Glutamatergic neuron (in vitro differentiated cells): ENCODE measurements at regions not wholly inside any gene's neighbourhood (a gene's known extent, or its start where the extent isn't known, plus 50 kb on each side); places are given as distances from the start of the nearest gene placed in this dataset.

Source experiments
- DNase-seq: peaks from one replicate; pipeline ENCODE4 v3.0.0; 2022
- H3K27ac Mint-ChIP-seq: one replicate; pipeline ENCODE4 v1.8.0; 2020; ENCODE audit warnings: mild to moderate bottlenecking, mixed read lengths, inconsistent platforms; ENCODE audit not compliant: unreplicated experiment
- H3K27me3 Mint-ChIP-seq: one replicate; pipeline ENCODE4 v1.8.0; 2020; ENCODE audit warnings: mild to moderate bottlenecking, moderate library complexity, mixed read lengths, inconsistent platforms; ENCODE audit not compliant: unreplicated experiment
- H3K36me3 Mint-ChIP-seq: one replicate; pipeline ENCODE4 v1.8.0; 2020; ENCODE audit warnings: mild to moderate bottlenecking, mixed read lengths, inconsistent platforms; ENCODE audit not compliant: unreplicated experiment
- H3K4me1 Mint-ChIP-seq: one replicate; pipeline ENCODE4 v1.8.0; 2020; ENCODE audit warnings: mild to moderate bottlenecking, low read depth, mixed read lengths, inconsistent platforms; ENCODE audit not compliant: unreplicated experiment
- H3K4me3 Mint-ChIP-seq: one replicate; pipeline ENCODE4 v1.8.0; 2020; ENCODE audit warnings: mild to moderate bottlenecking, mixed read lengths, inconsistent platforms; ENCODE audit not compliant: unreplicated experiment
- H3K9me3 Mint-ChIP-seq: one replicate; pipeline ENCODE4 v1.8.0; 2020; ENCODE audit warnings: mild to moderate bottlenecking, moderate library complexity, mixed read lengths, inconsistent platforms; ENCODE audit not compliant: unreplicated experiment
- TF ChIP-seq, protein P1 (sequence below): fragments of 200-600 bp; sonication (generic); IDR thresholded peaks from one replicate; pipeline ENCODE4 v1.5.0; 2021; ENCODE audit not compliant: partially characterized antibody, unreplicated experiment

DNA sequence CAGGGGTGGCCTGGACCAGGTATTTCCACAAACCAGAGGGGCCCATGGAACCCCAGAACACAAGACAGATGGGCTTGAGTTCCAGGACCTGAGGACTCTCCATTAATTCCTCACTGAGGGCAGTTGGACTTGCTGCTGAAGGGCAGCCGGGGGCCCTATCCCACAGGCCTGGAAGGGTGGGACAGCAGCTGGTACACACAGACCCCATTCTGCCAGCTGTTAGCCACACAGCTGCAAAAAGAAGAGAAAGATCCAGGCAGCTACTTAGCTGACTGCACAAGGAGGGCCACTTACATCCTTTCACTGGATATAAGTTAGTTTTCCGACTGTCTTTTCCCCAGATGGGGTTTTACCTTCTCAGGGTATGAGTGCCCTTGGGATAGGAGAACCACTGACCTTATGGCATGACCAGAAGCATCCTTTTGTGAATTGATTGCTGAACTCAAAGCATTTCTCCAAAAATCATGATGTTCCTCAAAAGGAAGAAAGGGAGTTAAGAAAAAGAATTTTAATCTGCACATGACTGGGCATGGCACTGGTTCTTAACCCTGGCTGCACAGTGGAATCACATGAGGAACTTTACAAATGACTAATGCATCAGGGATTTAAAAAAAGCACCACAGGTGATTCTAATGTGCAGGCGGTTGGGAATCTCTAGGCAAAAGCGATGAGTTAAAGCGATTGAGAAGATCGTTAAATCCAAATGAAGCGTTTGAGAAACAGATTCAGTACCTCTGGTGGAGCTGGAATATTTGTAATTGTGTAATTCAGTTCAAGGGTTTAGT is 199.4 kb downstream of the TFAP2A start:
- Mint-ChIP-seq H3K9me3 (no peaks in the 10 kb centered on the region), H3K4me1 (peaks cover 17% of the 10 kb centered on the region), H3K27me3 (no peaks in the 10 kb centered on the region), H3K27ac (no peak overlapping the region), H3K4me3 (no peak overlapping the region), H3K36me3 (peaks cover 4% of the 10 kb centered on the region)
- TF ChIP-seq, protein P1, sequence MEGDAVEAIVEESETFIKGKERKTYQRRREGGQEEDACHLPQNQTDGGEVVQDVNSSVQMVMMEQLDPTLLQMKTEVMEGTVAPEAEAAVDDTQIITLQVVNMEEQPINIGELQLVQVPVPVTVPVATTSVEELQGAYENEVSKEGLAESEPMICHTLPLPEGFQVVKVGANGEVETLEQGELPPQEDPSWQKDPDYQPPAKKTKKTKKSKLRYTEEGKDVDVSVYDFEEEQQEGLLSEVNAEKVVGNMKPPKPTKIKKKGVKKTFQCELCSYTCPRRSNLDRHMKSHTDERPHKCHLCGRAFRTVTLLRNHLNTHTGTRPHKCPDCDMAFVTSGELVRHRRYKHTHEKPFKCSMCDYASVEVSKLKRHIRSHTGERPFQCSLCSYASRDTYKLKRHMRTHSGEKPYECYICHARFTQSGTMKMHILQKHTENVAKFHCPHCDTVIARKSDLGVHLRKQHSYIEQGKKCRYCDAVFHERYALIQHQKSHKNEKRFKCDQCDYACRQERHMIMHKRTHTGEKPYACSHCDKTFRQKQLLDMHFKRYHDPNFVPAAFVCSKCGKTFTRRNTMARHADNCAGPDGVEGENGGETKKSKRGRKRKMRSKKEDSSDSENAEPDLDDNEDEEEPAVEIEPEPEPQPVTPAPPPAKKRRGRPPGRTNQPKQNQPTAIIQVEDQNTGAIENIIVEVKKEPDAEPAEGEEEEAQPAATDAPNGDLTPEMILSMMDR, result no peak
- no peak for DNase-seq

DNA sequence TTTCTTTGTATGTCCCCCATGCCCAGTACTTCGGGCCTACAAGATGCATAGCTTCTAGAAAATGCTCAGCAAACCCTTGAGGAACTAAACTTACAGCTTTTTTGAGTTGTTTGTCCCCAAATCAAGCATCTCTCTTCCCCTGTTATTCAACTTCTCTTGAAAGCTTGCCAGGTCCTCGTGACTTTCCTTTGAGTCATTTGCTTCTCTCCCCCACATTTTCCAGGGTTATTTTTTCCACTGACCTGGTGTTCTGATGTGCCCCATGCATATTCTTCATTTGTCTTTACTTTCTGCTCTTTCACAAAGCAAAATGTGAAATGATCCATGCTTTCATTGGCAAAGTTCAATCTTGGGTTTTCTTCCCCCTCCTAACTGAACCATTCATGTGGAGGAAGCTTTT is 204.8 kb downstream of the TFAP2A start:
- TF ChIP-seq, protein P1, result no peak
- H3K4me3 Mint-ChIP-seq, result no peak overlapping the region
- H3K9me3 Mint-ChIP-seq, result peaks cover 3% of the 10 kb centered on the region
- DNase-seq, result no peak
- no peaks in the 10 kb centered on the region for H3K27me3 Mint-ChIP-seq
- no peak overlapping the region for H3K27ac Mint-ChIP-seq
- no peaks in the 10 kb centered on the region for H3K36me3 Mint-ChIP-seq
- no peaks in the 10 kb centered on the region for H3K4me1 Mint-ChIP-seq

DNA sequence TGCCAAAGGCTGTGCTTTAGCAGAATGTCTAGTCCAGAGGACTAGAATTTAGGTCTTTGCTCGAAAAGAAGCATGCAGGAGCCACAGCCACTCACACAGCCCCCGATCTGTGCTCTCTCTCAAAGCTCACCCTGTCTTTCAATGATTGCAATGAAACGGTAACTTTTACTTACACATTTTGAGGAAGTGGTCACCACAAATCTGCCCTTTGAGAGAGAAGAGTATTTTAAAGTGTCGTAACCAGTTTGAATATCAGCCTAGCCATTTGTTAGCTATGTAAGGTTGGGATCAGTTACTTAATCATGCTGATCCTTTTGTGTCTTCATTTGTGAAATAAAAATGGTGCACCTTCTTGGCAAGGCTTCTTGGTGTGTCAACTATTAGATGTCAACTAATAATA is 209.0 kb downstream of the TFAP2A start:
- Mint-ChIP-seq H3K9me3 (peaks cover 3% of the 10 kb centered on the region), H3K4me1 (no peaks in the 10 kb centered on the region), H3K4me3 (no peak overlapping the region), H3K27ac (no peak overlapping the region), H3K27me3 (no peaks in the 10 kb centered on the region), H3K36me3 (no peaks in the 10 kb centered on the region)
- TF ChIP-seq, protein P1, result no peak
- no peak for DNase-seq

DNA sequence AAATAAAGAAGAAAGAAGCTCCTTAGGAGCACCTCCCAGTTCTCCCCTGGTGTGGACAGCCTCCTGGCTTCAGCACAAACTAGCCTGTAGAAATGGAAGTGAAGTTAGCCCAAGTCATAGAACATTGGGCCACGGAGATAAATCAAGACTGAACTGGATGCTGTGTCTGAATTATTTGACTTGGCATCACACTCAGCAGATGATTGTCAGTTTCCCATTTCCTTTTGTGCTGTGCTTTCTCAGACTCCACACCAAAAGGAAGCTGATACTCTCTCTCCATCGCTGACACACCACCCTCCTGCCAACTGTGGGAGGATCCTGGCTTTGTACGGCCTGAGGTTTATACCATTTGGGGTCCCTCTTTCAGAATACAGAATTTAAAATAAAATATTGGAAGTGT is 209.8 kb downstream of the TFAP2A start:
- H3K27ac Mint-ChIP-seq, result no peak overlapping the region
- H3K27me3 Mint-ChIP-seq, result no peaks in the 10 kb centered on the region
- H3K36me3 Mint-ChIP-seq, result no peaks in the 10 kb centered on the region
- H3K4me1 Mint-ChIP-seq, result no peaks in the 10 kb centered on the region
- H3K4me3 Mint-ChIP-seq, result no peak overlapping the region
- TF ChIP-seq, protein P1, result no peak
- peaks cover 3% of the 10 kb centered on the region for H3K9me3 Mint-ChIP-seq
- DNase-seq, result no peak

DNA sequence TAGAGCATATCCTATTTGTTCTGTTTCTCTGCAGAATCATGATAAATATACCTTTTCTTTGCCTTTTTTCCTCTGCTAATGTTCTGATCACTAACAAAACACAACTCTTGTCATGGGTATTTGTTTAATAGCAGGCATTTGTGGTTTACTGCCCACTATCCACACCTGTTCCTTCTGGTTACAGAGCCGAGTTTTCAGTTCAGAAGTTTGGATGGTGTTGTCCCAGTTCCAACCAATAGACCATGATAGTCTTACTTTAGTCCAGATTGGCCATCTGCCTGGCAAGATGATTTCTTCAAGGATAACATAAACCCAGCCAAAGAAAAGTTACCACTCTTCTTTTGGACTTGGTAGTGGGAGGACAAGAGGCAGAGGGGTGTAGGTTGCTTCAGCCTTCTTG is 211.2 kb downstream of the TFAP2A start:
- Mint-ChIP-seq H3K9me3 (no peaks in the 10 kb centered on the region), H3K4me1 (no peaks in the 10 kb centered on the region), H3K27me3 (no peaks in the 10 kb centered on the region), H3K36me3 (no peaks in the 10 kb centered on the region), H3K27ac (no peak overlapping the region), H3K4me3 (no peak overlapping the region)
- TF ChIP-seq, protein P1, result no peak
- DNase-seq, result no peak
